Transverse colon (tissue), 4 donors: ENCODE measurements at regions not wholly inside any gene's neighbourhood (a gene's known extent, or its start where the extent isn't known, plus 50 kb on each side); places are given as distances from the start of the nearest gene placed in this dataset.

ENCODE experiments used
- EP300 ChIP-seq: sonication (generic); formaldehyde crosslinking; IDR thresholded peaks from one replicate; pipeline ENCODE4 v1.6.1; 2017; ENCODE audit warnings: antibody characterized with exemption, low read depth
- POLR2A ChIP-seq: fragments of 450-650 bp; IDR thresholded peaks from one replicate; pipeline ENCODE4 v1.6.1; 2016; ENCODE audit warnings: antibody characterized with exemption, mild to moderate bottlenecking, moderate library complexity
- POLR2AphosphoS5 ChIP-seq, 3 donors: sonication (generic); formaldehyde crosslinking; IDR thresholded peaks; one replicate each; pipeline ENCODE4 v1.6.1; 2016; ENCODE audit warnings: antibody characterized with exemption in 3 of 3
- TF ChIP-seq, protein P1 (sequence below), 5 experiments: fragments of 200-600 bp in 3 of 5; fragments of 450-650 bp in 2 of 5; sonication (generic) in 3 of 5; IDR thresholded peaks; 1 replicate in 2 of 5; 2 replicates in 3 of 5; pipeline ENCODE4 v1.5.1; 2016 to 2017; ENCODE audit warnings: antibody characterized with exemption in 5 of 5, inconsistent platforms in 3 of 5, mild to moderate bottlenecking in 2 of 5, moderate library complexity in 1 of 5

- TF ChIP-seq, protein P1, sequence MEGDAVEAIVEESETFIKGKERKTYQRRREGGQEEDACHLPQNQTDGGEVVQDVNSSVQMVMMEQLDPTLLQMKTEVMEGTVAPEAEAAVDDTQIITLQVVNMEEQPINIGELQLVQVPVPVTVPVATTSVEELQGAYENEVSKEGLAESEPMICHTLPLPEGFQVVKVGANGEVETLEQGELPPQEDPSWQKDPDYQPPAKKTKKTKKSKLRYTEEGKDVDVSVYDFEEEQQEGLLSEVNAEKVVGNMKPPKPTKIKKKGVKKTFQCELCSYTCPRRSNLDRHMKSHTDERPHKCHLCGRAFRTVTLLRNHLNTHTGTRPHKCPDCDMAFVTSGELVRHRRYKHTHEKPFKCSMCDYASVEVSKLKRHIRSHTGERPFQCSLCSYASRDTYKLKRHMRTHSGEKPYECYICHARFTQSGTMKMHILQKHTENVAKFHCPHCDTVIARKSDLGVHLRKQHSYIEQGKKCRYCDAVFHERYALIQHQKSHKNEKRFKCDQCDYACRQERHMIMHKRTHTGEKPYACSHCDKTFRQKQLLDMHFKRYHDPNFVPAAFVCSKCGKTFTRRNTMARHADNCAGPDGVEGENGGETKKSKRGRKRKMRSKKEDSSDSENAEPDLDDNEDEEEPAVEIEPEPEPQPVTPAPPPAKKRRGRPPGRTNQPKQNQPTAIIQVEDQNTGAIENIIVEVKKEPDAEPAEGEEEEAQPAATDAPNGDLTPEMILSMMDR (IDR thresholded peaks at IDR 0.05) = no peak
- no peak for TF ChIP-seq POLR2A
- TF ChIP-seq EP300 = no peak
- no peak for TF ChIP-seq POLR2AphosphoS5 (IDR thresholded peaks at IDR 0.05)
Observed at GRCh38 chr18:24972577-24972976, 379.4 kb downstream of the ZNF521 start.
